ENCODE measurements at regions not wholly inside any gene's neighbourhood (a gene's known extent, or its start where the extent isn't known, plus 50 kb on each side); places are given as distances from the start of the nearest gene placed in this dataset.

GRCh38 chr12:28610401-28611114 lies 420.3 kb downstream of the CCDC91 start:
- no peak for DNase-seq (ENCODE audit: low read depth)
- TF ChIP-seq, protein P1, sequence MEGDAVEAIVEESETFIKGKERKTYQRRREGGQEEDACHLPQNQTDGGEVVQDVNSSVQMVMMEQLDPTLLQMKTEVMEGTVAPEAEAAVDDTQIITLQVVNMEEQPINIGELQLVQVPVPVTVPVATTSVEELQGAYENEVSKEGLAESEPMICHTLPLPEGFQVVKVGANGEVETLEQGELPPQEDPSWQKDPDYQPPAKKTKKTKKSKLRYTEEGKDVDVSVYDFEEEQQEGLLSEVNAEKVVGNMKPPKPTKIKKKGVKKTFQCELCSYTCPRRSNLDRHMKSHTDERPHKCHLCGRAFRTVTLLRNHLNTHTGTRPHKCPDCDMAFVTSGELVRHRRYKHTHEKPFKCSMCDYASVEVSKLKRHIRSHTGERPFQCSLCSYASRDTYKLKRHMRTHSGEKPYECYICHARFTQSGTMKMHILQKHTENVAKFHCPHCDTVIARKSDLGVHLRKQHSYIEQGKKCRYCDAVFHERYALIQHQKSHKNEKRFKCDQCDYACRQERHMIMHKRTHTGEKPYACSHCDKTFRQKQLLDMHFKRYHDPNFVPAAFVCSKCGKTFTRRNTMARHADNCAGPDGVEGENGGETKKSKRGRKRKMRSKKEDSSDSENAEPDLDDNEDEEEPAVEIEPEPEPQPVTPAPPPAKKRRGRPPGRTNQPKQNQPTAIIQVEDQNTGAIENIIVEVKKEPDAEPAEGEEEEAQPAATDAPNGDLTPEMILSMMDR (IDR thresholded peaks at IDR 0.05; ENCODE audit: insufficient read depth, low read length) = no peak
- H3K4me3 ChIP-seq (ENCODE audit: low read depth, low read length) = no peak overlapping the region

DNA sequence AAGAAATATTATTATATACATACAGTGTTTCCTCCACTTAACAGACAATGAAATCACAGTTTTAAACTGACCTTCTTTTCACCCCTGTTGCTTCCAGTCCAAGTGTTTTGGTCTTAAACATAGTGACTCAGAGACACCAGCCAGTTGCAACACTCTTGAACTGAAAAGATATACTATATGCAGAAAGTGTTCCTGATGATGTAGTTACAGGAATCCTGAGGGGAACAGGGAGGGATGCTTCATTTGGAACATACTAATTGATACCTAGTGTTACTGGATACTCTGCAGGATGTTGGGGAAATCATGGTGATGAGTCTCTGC lies 420.8 kb downstream of the CCDC91 start:
- DNase-seq (ENCODE audit: low read depth) = peak; percentile 92
- TF ChIP-seq, protein P1 (IDR thresholded peaks at IDR 0.05; ENCODE audit: insufficient read depth, low read length) = no peak
- H3K4me3 ChIP-seq (ENCODE audit: low read depth, low read length) = no peak overlapping the region

DNA sequence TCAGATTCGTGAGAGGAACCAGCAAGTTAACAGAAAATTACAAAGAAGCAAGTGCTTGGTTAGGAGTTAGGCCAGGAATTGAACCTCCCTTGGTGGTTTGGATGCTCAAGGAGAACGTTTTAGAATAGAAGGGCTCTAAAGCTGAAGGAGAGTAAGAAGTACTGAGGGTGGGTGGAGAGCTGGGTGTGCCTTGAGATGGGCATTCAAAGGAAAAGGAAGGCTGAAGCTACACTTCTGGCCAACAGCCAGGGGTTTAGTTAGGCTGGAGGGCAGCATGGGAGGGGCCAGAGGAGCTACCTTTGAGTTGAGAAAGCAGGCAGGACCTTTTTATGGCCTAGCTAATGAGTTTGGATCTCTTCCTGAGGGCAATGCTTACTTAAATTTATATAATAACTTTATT lies 421.2 kb downstream of the CCDC91 start:
- DNase-seq (ENCODE audit: low read depth) = no peak
- no peak overlapping the region for H3K4me3 ChIP-seq (ENCODE audit: low read depth, low read length)
- TF ChIP-seq, protein P1 (IDR thresholded peaks at IDR 0.05; ENCODE audit: insufficient read depth, low read length) = no peak

DNA sequence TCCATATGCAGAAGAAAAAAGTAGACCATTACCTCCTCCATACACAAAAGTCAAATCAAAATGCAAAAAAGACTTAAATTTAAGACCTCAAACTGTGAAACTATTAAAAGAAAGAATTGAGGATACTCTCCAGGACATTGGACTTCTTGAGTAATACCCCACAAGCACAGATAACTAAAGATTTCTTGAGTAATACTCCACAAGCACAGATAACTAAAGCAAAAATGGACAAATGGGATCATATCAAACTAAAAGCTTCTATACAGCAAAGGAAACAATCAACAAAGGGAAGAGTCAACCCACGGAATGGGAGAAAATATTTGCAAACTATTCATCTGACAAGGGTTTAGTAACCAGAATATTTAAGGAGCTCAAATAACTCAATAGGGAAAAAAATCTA lies 427.9 kb downstream of the CCDC91 start:
- no peak overlapping the region for H3K4me3 ChIP-seq (ENCODE audit: low read depth, low read length)
- peak; percentile 15 for DNase-seq (ENCODE audit: low read depth)
- TF ChIP-seq, protein P1 (IDR thresholded peaks at IDR 0.05; ENCODE audit: insufficient read depth, low read length) = no peak

- no peak overlapping the region for H3K4me3 ChIP-seq (ENCODE audit: low read depth, low read length)
- no peak for DNase-seq (ENCODE audit: low read depth)
- TF ChIP-seq, protein P1 (IDR thresholded peaks at IDR 0.05; ENCODE audit: insufficient read depth, low read length) = no peak
Measured at GRCh38 chr12:28618772-28619171, 428.5 kb downstream of the CCDC91 start.

- DNase-seq (ENCODE audit: low read depth) = no peak
- H3K4me3 ChIP-seq (ENCODE audit: low read depth, low read length) = no peak overlapping the region
- TF ChIP-seq, protein P1 (IDR thresholded peaks at IDR 0.05; ENCODE audit: insufficient read depth, low read length) = no peak
Measured at GRCh38 chr12:28620281-28620680, 430.0 kb downstream of the CCDC91 start.

GRCh38 chr12:28622406-28622805 lies 432.1 kb downstream of the CCDC91 start:
- TF ChIP-seq, protein P1 (IDR thresholded peaks at IDR 0.05; ENCODE audit: insufficient read depth, low read length) = no peak
- DNase-seq (ENCODE audit: low read depth) = peak; percentile 59
- H3K4me3 ChIP-seq (ENCODE audit: low read depth, low read length) = no peak overlapping the region
